ENCODE measurements at regions not wholly inside any gene's neighbourhood (a gene's known extent, or its start where the extent isn't known, plus 50 kb on each side); places are given as distances from the start of the nearest gene placed in this dataset.
"Not testable (repeated sequence)": the region's sequence is repeated elsewhere in the genome, so short reads cannot be mapped to it uniquely, and the experiment has no call there.

DNA sequence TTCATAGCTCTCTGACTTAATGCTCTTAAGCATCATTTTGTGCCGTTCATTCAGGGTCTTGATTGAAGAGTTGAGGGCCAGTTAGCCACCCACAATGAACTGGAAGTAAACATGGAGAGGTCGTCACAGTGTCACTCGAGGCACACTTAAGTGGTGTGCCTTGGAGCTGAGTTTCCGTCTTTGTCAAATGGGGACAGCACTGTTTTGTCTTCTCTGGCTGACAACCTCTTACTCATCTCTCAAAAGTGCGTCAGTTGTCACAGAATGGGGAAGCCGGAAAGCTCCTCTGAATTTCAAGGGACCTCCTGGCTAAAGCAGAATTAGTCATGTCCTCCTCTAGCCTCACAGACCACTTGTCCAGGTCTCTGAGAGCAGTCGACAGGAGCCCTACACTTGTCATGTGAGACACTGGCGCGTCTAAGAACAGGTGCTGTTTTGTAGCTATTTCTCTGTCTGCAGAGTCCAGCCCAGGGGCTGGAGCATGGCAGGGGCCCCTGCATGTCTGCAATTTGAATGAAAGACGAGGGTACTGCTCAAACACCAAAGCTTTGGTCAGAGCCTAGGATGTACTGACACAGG is 231.5 kb downstream of the NPIPA7 start:
- TF ChIP-seq, protein P1, sequence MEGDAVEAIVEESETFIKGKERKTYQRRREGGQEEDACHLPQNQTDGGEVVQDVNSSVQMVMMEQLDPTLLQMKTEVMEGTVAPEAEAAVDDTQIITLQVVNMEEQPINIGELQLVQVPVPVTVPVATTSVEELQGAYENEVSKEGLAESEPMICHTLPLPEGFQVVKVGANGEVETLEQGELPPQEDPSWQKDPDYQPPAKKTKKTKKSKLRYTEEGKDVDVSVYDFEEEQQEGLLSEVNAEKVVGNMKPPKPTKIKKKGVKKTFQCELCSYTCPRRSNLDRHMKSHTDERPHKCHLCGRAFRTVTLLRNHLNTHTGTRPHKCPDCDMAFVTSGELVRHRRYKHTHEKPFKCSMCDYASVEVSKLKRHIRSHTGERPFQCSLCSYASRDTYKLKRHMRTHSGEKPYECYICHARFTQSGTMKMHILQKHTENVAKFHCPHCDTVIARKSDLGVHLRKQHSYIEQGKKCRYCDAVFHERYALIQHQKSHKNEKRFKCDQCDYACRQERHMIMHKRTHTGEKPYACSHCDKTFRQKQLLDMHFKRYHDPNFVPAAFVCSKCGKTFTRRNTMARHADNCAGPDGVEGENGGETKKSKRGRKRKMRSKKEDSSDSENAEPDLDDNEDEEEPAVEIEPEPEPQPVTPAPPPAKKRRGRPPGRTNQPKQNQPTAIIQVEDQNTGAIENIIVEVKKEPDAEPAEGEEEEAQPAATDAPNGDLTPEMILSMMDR (IDR thresholded peaks at IDR 0.05 in 4 of 5, conservative IDR thresholded peaks at IDR 0.05 in 1 of 5): not testable (repeated sequence)
- not testable (repeated sequence) for TF ChIP-seq POLR2A (IDR thresholded peaks at IDR 0.05)

Measured in gastrocnemius medialis (tissue), 4 donors.